ENCODE measurements at regions not wholly inside any gene's neighbourhood (a gene's known extent, or its start where the extent isn't known, plus 50 kb on each side); places are given as distances from the start of the nearest gene placed in this dataset.

DNA sequence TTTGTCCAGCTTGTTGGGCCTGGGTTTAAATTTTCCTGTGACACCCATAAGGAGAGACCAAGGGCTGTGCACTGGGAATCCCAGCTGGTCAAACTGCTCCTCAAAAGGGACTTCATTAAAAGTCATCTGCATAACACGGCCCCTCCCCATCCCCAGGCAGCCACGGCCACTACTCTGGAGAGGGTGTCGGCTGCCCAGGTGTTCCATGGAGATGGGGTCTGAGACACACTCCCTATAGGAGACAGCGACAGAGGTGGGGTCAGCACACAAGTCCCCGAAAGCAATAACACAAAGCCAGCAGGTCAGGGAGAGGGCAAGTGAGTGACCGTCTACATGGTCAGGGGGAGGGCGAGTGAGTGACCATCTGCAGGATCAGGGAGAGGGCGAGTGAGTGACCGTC lies 75.6 kb upstream of the BCL11B start:
- intact Hi-C loops (cut with micrococcal nuclease), result no loop called here
- no peaks in the 10 kb centered on the region for H3K4me1 Mint-ChIP-seq (ENCODE audit: low read depth)
- no peak overlapping the region for H3K27ac Mint-ChIP-seq
- no peak for DNase-seq
- CTCF ChIA-PET, result no interaction called here
- H3K9me3 Mint-ChIP-seq, result no peaks in the 10 kb centered on the region
- no peaks in the 10 kb centered on the region for H3K36me3 Mint-ChIP-seq (ENCODE audit: low read depth)
- no peak overlapping the region for H3K4me3 Mint-ChIP-seq
- no peaks in the 10 kb centered on the region for H3K27me3 Mint-ChIP-seq (ENCODE audit: low read depth)

DNA sequence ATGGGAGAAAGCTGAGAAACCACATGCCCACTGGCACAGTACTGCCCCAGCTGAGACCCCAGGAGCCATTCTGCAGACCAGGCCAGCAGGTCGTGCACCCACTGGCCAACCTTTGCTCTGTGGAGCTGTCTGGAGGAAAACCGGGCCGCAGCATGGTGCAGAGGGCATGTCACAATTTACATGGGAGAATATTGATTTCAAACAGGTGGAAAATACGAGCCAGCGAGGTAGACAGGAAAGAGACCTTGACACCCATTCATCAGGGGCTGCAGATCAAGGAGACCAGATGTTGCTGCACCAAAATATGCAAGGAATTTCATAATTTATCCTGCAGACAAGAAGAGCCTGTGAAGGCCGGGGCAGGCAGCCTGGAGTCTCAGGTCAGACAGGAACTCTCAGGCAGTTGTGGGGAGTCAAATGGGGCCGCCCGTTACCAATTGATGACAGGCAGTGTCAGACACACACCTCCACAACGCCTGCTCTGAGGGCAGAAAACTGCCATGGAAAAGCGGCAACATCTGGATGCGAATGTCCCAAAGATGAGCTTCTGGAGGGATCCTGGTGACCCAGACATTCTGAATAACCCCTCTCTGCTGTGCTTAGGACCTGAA lies 74.6 kb upstream of the BCL11B start:
- Mint-ChIP-seq H3K4me3 (no peak overlapping the region), H3K9me3 (no peaks in the 10 kb centered on the region), H3K36me3 (ENCODE audit: low read depth) (no peaks in the 10 kb centered on the region), H3K27ac (no peak overlapping the region), H3K4me1 (ENCODE audit: low read depth) (no peaks in the 10 kb centered on the region), H3K27me3 (ENCODE audit: low read depth) (no peaks in the 10 kb centered on the region)
- CTCF ChIA-PET, result interaction anchor here (0.8 kb wide), 1 partner anchor 24 kb away, joined by 3 read pairs; no protein-coding TSS in a partner anchor
- DNase-seq, result no peak
- intact Hi-C loops (cut with micrococcal nuclease), result no loop called here

DNA sequence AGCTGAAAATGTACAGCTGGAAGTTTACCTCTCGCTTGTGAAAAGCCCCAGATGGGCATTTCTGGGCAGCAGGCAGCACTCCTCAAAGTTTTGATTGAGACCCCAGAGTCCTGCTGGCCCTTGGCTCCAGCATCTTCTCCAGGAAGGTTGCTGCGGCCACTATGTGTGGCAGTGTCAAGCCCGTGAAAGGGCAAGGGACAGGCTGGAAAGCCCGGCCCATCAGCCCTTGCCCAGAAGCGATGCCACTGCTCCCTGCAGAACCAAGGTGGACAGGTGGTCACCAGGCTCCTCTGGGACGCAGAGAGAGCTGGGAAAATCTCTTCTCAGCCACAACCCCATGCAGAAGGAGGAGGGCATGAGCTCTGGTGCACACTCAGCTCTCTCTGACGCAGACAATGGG lies 73.5 kb upstream of the BCL11B start:
- CTCF ChIA-PET, result interaction anchor here (0.8 kb wide), 1 partner anchor 23 kb away, joined by 3 read pairs; no protein-coding TSS in a partner anchor
- Mint-ChIP-seq H3K36me3 (ENCODE audit: low read depth) (no peaks in the 10 kb centered on the region), H3K4me1 (ENCODE audit: low read depth) (no peaks in the 10 kb centered on the region), H3K4me3 (no peak overlapping the region), H3K9me3 (no peaks in the 10 kb centered on the region), H3K27me3 (ENCODE audit: low read depth) (no peaks in the 10 kb centered on the region), H3K27ac (no peak overlapping the region)
- no peak for DNase-seq
- intact Hi-C loops (cut with micrococcal nuclease), result no loop called here

DNA sequence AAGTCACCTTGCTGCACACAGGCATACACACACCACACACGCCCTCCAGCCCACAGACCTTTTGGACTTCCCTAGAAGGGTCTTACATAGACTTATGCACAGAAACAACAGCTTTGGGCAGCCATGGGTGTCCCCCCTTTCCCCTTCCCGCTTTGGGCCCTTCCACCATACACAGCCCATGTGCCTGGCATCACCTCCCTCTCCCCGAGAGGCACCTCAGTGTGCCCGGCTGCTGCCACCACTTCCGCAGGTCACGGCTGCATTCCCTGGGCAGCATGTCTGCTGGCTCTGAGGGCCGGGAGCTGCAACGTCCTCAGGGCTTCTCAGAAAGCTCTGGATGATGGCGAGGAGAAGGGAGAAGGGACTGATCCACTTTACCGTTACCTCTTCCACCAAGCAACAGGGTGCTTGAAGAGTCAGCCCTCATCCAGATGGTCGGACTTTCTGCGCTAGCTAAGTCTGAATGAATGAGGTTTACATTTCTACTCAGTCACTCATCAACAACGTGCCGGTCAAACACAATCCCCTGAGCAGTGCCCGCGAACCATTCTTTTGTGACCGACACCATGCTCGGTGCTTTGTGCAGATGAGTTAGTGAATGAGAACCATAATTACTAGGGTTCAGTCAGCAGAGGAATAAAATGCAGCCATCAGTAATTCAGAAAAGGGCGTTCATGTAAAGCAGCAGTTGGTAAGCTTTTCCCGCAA lies 72.2 kb upstream of the BCL11B start:
- intact Hi-C loops (cut with micrococcal nuclease), result no loop called here
- Mint-ChIP-seq H3K9me3 (peaks cover 3% of the 10 kb centered on the region), H3K27ac (peak overlapping the region; percentile 64), H3K36me3 (ENCODE audit: low read depth) (no peaks in the 10 kb centered on the region), H3K27me3 (ENCODE audit: low read depth) (peaks cover 3% of the 10 kb centered on the region), H3K4me3 (no peak overlapping the region), H3K4me1 (ENCODE audit: low read depth) (no peaks in the 10 kb centered on the region)
- DNase-seq, result no peak
- CTCF ChIA-PET, result interaction anchor here (1.1 kb wide), 1 partner anchor 45 kb away, joined by 3 read pairs; no protein-coding TSS in a partner anchor

DNA sequence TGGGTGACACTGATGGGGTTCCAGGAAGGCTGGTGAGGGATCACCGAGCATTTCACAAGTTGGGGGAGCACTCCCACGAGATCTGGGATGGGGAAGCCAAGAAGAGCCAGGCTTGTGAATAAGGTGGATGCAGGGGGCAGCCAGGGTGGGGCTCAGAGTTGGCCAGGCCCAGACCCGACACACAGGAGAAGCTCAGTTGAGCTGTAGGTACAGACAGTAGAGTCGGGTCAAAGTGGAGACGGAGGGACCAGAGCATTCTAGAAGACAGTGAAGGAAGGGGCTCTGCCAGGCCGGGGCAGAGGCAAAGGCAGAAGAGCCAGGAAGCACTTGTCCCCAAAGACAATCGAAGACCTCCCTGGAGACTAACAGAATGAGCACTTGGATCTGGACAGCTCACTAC lies 70.9 kb upstream of the BCL11B start:
- CTCF ChIA-PET, result interaction anchor here (1.9 kb wide), 1 partner anchor 23 kb away, joined by 4 read pairs; no protein-coding TSS in a partner anchor

DNA sequence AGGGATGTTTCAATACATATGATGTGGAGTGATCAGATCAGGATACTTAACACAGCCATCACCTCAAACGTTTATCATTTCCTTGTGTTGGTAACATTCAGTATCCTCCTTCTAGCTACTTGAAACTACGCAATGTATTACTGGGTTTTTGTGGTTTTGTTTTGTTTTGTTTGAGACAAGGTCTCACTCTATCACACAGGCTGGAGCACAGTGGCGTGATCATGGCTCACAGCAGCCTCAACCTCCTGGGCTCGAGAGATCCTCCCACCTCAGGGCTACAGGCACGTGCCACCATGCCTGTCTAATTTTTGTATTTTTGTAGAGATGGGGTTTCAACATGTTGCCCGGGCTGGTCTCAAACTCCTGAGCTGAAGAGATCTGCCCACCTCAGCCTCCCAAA lies 70.2 kb upstream of the BCL11B start:
- DNase-seq, result no peak
- CTCF ChIA-PET, result interaction anchor here (0.8 to 1.9 kb wide), 2 partner anchors 22 to 74 kb away, joined by 3 to 4 read pairs; no protein-coding TSS in a partner anchor
- H3K9me3 Mint-ChIP-seq, result peaks cover 3% of the 10 kb centered on the region
- H3K36me3 Mint-ChIP-seq (ENCODE audit: low read depth), result no peaks in the 10 kb centered on the region
- peaks cover 8% of the 10 kb centered on the region for H3K27me3 Mint-ChIP-seq (ENCODE audit: low read depth)
- H3K27ac Mint-ChIP-seq, result no peak overlapping the region
- no peaks in the 10 kb centered on the region for H3K4me1 Mint-ChIP-seq (ENCODE audit: low read depth)
- H3K4me3 Mint-ChIP-seq, result no peak overlapping the region
- intact Hi-C loops (cut with micrococcal nuclease), result no loop called here

More for the DNA sequence above, 70.9 kb upstream of the BCL11B start:
- Mint-ChIP-seq H3K4me1 (ENCODE audit: low read depth) (no peaks in the 10 kb centered on the region), H3K36me3 (ENCODE audit: low read depth) (no peaks in the 10 kb centered on the region), H3K27ac (no peak overlapping the region), H3K9me3 (peaks cover 3% of the 10 kb centered on the region), H3K4me3 (no peak overlapping the region), H3K27me3 (ENCODE audit: low read depth) (peaks cover 8% of the 10 kb centered on the region)
- intact Hi-C loops (cut with micrococcal nuclease), result no loop called here
- no peak for DNase-seq

DNA sequence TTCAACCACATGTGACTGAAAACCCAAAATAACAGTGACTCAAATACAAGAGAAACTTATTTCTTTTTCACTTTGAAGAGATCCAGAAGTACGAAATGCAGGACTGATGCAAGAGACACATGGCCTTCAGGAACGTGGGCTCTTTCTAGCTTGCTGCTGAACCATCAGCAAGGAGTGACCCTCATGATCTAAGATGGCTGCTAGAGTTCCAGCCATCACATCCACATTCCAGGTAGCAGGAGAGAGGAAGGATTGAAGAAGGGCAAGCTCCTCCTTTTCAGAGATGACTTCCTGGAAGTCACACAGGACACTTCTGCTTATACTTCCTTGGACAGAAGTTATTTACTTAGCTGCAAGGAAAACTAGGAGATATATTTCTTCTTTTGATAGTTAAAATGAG lies 67.6 kb upstream of the BCL11B start:
- intact Hi-C loops (cut with micrococcal nuclease), result no loop called here
- H3K4me3 Mint-ChIP-seq, result no peak overlapping the region
- peaks cover 8% of the 10 kb centered on the region for H3K27me3 Mint-ChIP-seq (ENCODE audit: low read depth)
- no peaks in the 10 kb centered on the region for H3K4me1 Mint-ChIP-seq (ENCODE audit: low read depth)
- no peaks in the 10 kb centered on the region for H3K36me3 Mint-ChIP-seq (ENCODE audit: low read depth)
- CTCF ChIA-PET, result interaction anchor here (1.1 kb wide), 1 partner anchor 20 kb away, joined by 3 read pairs; no protein-coding TSS in a partner anchor
- no peak overlapping the region for H3K27ac Mint-ChIP-seq
- no peak for DNase-seq
- peaks cover 3% of the 10 kb centered on the region for H3K9me3 Mint-ChIP-seq

DNA sequence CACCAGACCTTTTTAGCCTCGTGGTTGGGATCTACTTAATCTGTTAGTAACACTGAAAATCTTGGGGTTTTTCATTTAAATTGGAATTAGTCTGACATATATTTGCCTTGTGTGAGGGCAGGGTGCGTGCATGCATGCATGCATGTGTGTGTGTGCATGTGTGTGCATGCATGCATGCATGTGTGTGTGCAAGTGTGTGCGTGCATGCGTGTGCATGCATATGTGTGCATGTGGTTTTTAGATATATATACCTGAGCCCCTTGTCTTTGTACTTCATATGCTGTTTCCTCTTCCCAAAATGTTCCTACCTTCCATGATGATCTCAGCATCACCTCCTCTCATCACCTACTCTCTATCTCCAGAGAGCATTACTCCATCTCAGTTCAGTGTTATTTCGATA lies 66.3 kb upstream of the BCL11B start:
- no peak for DNase-seq
- Mint-ChIP-seq H3K27ac (no peak overlapping the region), H3K4me1 (ENCODE audit: low read depth) (no peaks in the 10 kb centered on the region), H3K9me3 (peaks cover 3% of the 10 kb centered on the region), H3K4me3 (no peak overlapping the region), H3K36me3 (ENCODE audit: low read depth) (no peaks in the 10 kb centered on the region), H3K27me3 (ENCODE audit: low read depth) (peaks cover 8% of the 10 kb centered on the region)
- CTCF ChIA-PET, result no interaction called here
- intact Hi-C loops (cut with micrococcal nuclease), result no loop called here

DNA sequence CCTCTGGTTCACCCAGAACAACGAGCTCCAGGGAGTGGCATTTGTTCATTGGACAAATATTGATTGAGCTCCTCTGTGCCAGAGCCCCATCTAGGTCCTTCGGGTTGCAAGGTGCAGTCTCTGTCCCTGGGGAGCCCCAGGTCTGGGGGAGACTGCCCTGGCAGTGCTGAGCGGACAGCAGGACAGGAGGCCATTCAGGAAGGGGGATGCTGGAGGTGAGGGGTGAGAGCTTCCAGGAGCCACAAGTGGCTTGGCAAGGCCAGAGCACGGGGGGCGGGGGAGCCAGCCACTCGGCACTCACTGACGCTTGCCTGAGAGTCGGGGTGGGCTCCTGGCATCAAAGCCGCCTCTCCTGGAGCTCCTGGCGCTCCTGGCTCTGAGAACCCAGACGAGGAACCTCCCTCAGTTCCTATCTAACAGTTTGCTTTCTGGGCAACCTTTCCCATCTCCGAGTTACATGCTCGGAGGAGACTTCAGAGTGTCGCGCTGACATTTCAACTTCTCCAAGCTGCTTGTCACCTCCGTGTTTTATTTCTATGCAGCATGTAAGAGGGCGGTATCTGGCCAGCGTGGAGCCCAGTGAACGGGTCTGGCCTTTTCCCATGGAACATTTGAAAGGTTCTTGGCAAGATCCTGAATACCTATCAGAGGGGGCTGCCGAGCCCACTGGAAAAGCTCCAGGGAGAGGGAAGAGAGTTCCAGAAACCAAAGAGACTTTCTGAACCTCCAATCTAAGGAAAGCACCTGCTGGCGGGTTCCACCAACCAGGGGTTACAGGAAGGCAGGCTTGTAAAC lies 62.0 kb upstream of the BCL11B start:
- CTCF ChIA-PET, result interaction anchor here (1.0 kb wide), 1 partner anchor 9 kb away, joined by 3 read pairs; no protein-coding TSS in a partner anchor
- intact Hi-C loops (cut with micrococcal nuclease), result no loop called here
- H3K27ac Mint-ChIP-seq, result no peak overlapping the region
- no peaks in the 10 kb centered on the region for H3K36me3 Mint-ChIP-seq (ENCODE audit: low read depth)
- no peaks in the 10 kb centered on the region for H3K9me3 Mint-ChIP-seq
- no peak overlapping the region for H3K4me3 Mint-ChIP-seq
- DNase-seq, result no peak
- H3K27me3 Mint-ChIP-seq (ENCODE audit: low read depth), result peaks cover 5% of the 10 kb centered on the region
- no peaks in the 10 kb centered on the region for H3K4me1 Mint-ChIP-seq (ENCODE audit: low read depth)

DNA sequence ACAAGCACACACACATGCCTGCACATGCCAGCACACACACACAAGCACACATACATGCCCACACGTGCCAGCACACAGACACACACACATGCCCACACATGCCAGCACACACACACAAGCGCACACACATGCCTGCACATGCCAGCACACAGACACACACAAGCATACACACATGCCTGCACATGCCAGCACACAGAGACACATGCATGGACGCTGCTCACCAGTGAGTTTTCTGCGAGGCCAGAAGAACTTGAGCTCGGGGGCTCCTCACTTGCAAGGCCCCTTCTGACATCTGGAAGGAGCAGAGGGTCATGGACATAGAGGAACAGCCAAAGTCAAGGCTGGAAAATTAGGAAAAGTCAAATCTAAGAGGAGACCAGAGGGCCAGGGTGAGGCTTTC lies 61.2 kb upstream of the BCL11B start:
- no peak overlapping the region for H3K27ac Mint-ChIP-seq
- no peaks in the 10 kb centered on the region for H3K4me1 Mint-ChIP-seq (ENCODE audit: low read depth)
- intact Hi-C loops (cut with micrococcal nuclease), result no loop called here
- peaks cover 2% of the 10 kb centered on the region for H3K27me3 Mint-ChIP-seq (ENCODE audit: low read depth)
- no peaks in the 10 kb centered on the region for H3K36me3 Mint-ChIP-seq (ENCODE audit: low read depth)
- no peak overlapping the region for H3K4me3 Mint-ChIP-seq
- no peaks in the 10 kb centered on the region for H3K9me3 Mint-ChIP-seq
- CTCF ChIA-PET, result no interaction called here
- no peak for DNase-seq

DNA sequence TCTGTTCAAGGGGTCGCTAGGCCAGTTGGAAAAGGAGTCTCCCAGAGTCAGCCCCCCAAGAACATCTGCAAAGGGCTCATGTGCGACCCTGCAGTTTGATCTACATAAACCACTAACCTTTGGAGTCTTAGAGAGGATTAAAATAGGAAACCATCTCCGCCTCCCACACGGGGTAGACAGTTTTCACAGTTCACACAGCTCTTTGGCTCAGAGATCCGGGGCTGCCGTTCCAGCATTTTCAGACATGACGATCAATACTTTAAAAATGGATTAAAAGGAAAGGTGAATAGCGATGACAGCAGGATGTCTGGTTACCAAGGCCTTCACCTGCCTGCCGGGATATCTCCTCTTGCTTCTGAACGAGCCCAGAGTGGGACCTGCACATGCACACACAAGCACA lies 59.8 kb upstream of the BCL11B start:
- Mint-ChIP-seq H3K27ac (no peak overlapping the region), H3K36me3 (ENCODE audit: low read depth) (no peaks in the 10 kb centered on the region), H3K4me3 (no peak overlapping the region), H3K9me3 (no peaks in the 10 kb centered on the region), H3K27me3 (ENCODE audit: low read depth) (no peaks in the 10 kb centered on the region), H3K4me1 (ENCODE audit: low read depth) (no peaks in the 10 kb centered on the region)
- CTCF ChIA-PET, result no interaction called here
- intact Hi-C loops (cut with micrococcal nuclease), result no loop called here
- no peak for DNase-seq

DNA sequence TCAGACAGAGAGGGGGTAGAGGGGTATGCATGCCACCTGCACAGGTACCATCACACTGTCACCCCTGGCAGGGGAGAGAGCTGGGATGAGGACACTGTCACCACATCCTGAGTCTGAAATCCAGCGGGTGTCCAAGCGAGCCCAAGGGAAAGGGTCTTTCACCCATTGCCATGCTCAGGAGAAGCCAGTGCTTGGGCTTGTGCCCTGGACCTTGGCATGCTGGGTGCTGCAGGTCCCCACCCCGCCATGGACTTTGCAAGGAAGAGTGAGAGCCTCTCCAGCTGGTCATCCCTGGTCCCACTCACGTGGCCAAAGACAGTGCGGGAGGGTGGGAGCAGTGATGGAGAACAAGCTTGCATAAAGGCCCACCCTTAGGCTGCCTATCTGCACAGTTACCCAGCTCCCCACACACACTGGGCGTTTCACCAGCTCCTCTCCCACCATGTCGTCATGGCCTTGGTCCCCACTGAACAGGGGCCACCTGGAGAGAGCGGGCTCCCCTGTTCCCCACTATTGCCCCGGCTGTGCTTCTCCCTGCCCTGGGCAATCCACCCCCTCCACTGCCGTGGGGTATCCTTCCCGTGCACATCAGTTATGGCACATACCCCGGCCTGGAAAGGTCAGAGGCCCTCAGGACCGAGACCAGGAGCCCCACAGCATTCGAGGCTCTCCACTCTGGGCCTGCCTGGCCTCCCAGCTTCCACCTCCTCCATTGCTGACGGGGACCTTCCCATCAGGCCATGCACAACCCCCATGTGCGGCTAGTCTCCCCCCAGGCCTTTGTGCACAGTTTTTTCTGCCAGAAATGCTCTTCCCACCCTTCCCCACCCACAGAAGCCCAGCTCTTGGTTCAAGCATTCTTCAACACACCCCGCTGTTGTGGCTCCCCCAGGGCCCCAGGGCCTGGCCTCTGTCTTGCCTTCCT lies 58.6 kb upstream of the BCL11B start:
- Mint-ChIP-seq H3K36me3 (ENCODE audit: low read depth) (no peaks in the 10 kb centered on the region), H3K4me3 (no peak overlapping the region), H3K27me3 (ENCODE audit: low read depth) (no peaks in the 10 kb centered on the region), H3K4me1 (ENCODE audit: low read depth) (no peaks in the 10 kb centered on the region), H3K27ac (no peak overlapping the region), H3K9me3 (no peaks in the 10 kb centered on the region)
- intact Hi-C loops (cut with micrococcal nuclease), result no loop called here
- no peak for DNase-seq
- CTCF ChIA-PET, result interaction anchor here (1.3 kb wide), 1 partner anchor 11 kb away, joined by 5 read pairs; no protein-coding TSS in a partner anchor
